Central memory CD8-positive, alpha-beta T cell (primary cell): ENCODE measurements at regions not wholly inside any gene's neighbourhood (a gene's known extent, or its start where the extent isn't known, plus 50 kb on each side); places are given as distances from the start of the nearest gene placed in this dataset.

Experiments used
- ATAC-seq: fragments of 150-1000 bp; cut with Tn5 transposase; replicated peaks from 2 replicates; pipeline ENCODE4 v1.10.0; 2022; ENCODE audit warnings: mild to moderate bottlenecking, moderate FRiP score, moderate number of reproducible peaks; ENCODE audit not compliant: poor library complexity, severe bottlenecking; ENCODE audit errors: extremely low read depth
- DNase-seq, 2 donors: peaks; one replicate each; pipeline ENCODE4 v3.0.0; 2021; ENCODE audit warnings: low spot score in 2 of 2
- H3K27ac Mint-ChIP-seq: one replicate; pipeline ENCODE4 v1.8.0; 2022; ENCODE audit warnings: low read depth, mild to moderate bottlenecking, moderate library complexity, mixed read lengths
- H3K27me3 Mint-ChIP-seq: one replicate; pipeline ENCODE4 v1.8.0; 2022; ENCODE audit warnings: mixed read lengths
- H3K36me3 Mint-ChIP-seq: one replicate; pipeline ENCODE4 v1.8.0; 2022; ENCODE audit warnings: mild to moderate bottlenecking, moderate library complexity, mixed read lengths; ENCODE audit not compliant: insufficient read depth
- H3K4me1 Mint-ChIP-seq: one replicate; pipeline ENCODE4 v1.8.0; 2022; ENCODE audit warnings: mixed read lengths
- H3K4me3 Mint-ChIP-seq: one replicate; pipeline ENCODE4 v1.8.0; 2022; ENCODE audit warnings: mild to moderate bottlenecking, moderate library complexity, mixed read lengths
- H3K9me3 Mint-ChIP-seq: one replicate; pipeline ENCODE4 v1.8.0; 2022; ENCODE audit warnings: mixed read lengths

GRCh38 chr3:94912656-94913055 is 849.8 kb downstream of the NSUN3 start:
- no peak overlapping the region for H3K27ac Mint-ChIP-seq
- ATAC-seq: no peak

GRCh38 chr3:94927175-94927574 is 864.3 kb downstream of the NSUN3 start:
- H3K4me3 Mint-ChIP-seq: no peak overlapping the region
- no peak for ATAC-seq
- no peaks in the 10 kb centered on the region for H3K4me1 Mint-ChIP-seq
- H3K36me3 Mint-ChIP-seq: no peaks in the 10 kb centered on the region
- H3K27ac Mint-ChIP-seq: no peak overlapping the region
- H3K27me3 Mint-ChIP-seq: no peaks in the 10 kb centered on the region
- DNase-seq: no peak
- peaks cover 8% of the 10 kb centered on the region for H3K9me3 Mint-ChIP-seq

More at GRCh38 chr3:94912656-94913055, 849.8 kb downstream of the NSUN3 start:
- Mint-ChIP-seq H3K4me1 (no peaks in the 10 kb centered on the region), H3K9me3 (peaks cover 4% of the 10 kb centered on the region), H3K27me3 (no peaks in the 10 kb centered on the region), H3K36me3 (no peaks in the 10 kb centered on the region), H3K4me3 (no peak overlapping the region)
- DNase-seq: no peak

DNA sequence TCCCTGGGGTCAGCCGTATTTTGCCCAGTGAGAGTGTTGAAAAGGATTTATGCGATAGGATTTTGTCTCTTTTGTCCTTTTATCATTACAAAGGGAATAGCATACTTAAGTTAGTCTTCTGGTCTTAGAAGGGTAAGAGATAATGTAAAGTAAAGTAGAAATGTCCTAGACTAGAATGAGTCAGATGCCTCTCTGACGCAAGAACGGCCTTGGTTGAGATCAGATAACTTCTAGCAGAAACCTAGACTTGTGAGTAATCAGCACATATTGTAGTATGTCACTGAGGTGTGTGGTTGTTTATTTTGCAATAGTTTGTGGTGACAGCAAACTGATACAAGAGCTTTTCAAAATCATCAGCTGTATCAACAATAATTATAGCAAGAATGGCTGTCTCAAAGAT is 866.1 kb downstream of the NSUN3 start:
- Mint-ChIP-seq H3K27me3 (no peaks in the 10 kb centered on the region), H3K4me1 (no peaks in the 10 kb centered on the region), H3K27ac (no peak overlapping the region), H3K36me3 (no peaks in the 10 kb centered on the region), H3K9me3 (peaks cover 8% of the 10 kb centered on the region), H3K4me3 (no peak overlapping the region)
- DNase-seq: no peak
- ATAC-seq: no peak

DNA sequence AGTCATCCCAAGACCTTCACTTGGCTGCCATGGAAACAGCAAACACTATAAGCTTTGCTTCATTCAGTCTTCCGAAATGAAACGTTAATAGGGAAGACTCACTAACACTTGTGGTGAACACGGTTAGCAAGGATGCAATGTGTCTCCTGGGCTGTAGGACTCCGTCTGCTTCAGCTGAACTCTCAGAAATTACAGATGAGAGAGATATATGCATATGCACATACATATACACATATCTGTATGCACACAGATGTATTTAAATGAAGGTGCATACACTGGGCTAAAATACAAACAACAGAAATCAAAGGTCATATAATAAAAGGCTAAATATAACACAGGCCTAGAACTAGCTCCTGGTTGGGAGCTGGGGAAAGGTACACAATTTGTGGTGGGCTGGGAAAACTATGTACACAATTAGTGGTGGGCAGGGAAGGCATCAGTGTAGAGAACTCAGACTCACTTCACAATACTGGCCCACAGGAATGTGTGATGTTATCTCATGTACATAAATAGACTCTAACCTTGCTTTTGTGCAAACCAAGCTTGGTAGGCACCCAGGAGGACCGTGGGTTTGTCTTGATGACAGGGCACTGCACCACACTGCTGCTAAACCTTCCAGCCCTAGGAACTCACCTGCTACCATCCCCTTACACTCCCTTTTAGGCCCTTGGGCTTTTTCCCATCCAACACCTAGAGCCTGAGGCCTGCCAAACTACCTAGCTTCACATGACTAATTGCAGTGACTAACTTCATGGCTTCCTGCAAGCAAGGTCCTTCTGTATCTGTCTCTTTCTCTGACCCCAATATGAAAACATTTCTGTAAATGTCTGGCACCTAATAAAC is 873.1 kb downstream of the NSUN3 start:
- H3K9me3 Mint-ChIP-seq: peaks cover 17% of the 10 kb centered on the region
- no peaks in the 10 kb centered on the region for H3K36me3 Mint-ChIP-seq
- no peak overlapping the region for H3K27ac Mint-ChIP-seq
- no peak for DNase-seq
- no peaks in the 10 kb centered on the region for H3K4me1 Mint-ChIP-seq
- H3K4me3 Mint-ChIP-seq: no peak overlapping the region
- no peaks in the 10 kb centered on the region for H3K27me3 Mint-ChIP-seq
- no peak for ATAC-seq

DNA sequence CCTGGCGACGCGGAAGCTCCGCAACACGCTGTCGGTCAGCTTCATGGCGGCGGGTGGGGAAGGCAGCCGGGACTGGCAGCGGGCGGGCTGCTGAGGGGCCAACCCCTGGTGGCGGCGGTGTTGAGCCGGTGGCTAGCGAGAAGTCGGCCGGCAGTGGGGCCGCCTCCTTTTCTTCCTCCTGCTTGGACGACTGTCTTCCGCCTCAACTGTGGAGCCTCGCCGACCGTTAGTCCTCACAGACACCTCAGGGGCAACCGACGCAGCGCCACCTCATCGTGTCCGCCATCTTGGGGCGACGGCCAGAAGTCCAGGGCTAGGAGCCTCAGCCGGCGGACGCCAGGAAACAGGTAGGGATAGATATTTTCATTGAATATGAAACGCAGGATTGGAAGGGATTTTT is 875.1 kb downstream of the NSUN3 start:
- no peak for DNase-seq
- no peak overlapping the region for H3K27ac Mint-ChIP-seq
- peaks cover 20% of the 10 kb centered on the region for H3K9me3 Mint-ChIP-seq
- no peaks in the 10 kb centered on the region for H3K27me3 Mint-ChIP-seq
- no peak for ATAC-seq
- H3K4me3 Mint-ChIP-seq: no peak overlapping the region
- no peaks in the 10 kb centered on the region for H3K4me1 Mint-ChIP-seq
- H3K36me3 Mint-ChIP-seq: no peaks in the 10 kb centered on the region

GRCh38 chr3:94946683-94947082 is 883.8 kb downstream of the NSUN3 start:
- Mint-ChIP-seq H3K36me3 (no peaks in the 10 kb centered on the region), H3K27ac (no peak overlapping the region), H3K27me3 (no peaks in the 10 kb centered on the region), H3K4me1 (no peaks in the 10 kb centered on the region), H3K9me3 (peaks cover 28% of the 10 kb centered on the region), H3K4me3 (no peak overlapping the region)
- ATAC-seq (no peak), DNase-seq (no peak)

DNA sequence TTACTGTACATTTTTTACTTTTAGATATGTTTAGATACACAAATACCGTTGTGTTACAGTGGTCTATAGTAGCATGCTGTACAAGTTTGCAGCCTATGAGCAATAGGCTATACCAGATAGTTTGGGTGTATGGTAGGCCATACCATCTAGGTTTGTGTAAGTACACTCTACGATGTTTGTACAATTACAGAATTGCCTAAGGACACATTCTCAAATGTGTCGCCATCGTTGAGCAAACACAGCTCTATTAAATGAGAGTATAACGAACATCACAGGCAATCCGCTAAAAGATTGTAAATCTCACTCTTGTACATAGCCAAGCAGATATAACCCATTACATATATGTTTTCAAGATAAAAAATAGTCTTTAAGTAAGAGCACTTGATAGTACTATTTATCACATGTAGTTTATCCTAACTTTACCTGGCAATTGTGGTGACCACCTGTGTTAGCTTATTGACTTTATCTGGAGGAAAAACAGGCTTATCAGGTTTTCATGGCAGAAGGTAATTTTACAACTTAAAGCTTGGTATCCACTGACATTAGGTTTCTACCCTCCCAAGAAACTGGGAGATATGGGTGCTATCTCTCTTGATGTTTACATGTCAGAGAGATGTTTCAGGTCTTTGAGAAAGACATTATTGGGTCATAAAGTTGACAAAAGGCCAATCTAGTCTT is 898.7 kb downstream of the NSUN3 start:
- no peaks in the 10 kb centered on the region for H3K36me3 Mint-ChIP-seq
- peaks cover 15% of the 10 kb centered on the region for H3K9me3 Mint-ChIP-seq

DNA sequence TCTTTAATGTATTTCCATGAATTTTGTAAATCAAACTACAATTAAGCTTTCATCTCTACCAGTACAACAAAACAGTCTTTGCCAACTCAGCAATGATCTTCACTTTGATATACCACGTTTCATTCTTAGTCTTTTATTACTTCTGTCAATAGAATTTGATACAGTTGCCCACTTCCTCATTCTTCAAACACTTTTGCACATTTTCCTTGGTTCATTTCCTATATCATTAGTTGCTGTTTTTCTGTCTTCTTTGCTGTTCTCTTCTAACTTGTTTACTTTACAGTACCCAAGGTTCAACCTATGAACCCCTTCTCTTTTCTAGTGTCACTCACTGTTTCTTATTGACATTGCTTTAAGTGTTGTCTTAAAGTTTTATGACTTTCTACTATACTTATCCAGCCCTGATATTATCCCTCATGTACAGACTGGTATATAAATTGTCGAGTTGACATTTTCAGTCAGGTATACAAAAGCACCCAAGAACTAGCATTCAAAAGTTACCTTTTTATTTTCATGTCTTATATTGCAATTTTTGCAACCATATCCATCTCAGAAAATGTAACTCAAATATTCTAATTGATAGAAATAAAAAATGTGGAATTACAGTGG is 903.1 kb downstream of the NSUN3 start:
- no peak overlapping the region for H3K27ac Mint-ChIP-seq

More for the DNA sequence above, 898.7 kb downstream of the NSUN3 start:
- Mint-ChIP-seq H3K4me3 (no peak overlapping the region), H3K4me1 (no peaks in the 10 kb centered on the region), H3K27ac (no peak overlapping the region), H3K27me3 (no peaks in the 10 kb centered on the region)
- DNase-seq (no peak), ATAC-seq (no peak)

GRCh38 chr3:94967196-94967595 is 904.3 kb downstream of the NSUN3 start:
- Mint-ChIP-seq H3K9me3 (peaks cover 16% of the 10 kb centered on the region), H3K27ac (no peak overlapping the region), H3K4me1 (no peaks in the 10 kb centered on the region), H3K27me3 (no peaks in the 10 kb centered on the region), H3K4me3 (no peak overlapping the region), H3K36me3 (no peaks in the 10 kb centered on the region)
- DNase-seq (no peak), ATAC-seq (no peak)

More for the DNA sequence above, 903.1 kb downstream of the NSUN3 start:
- Mint-ChIP-seq H3K9me3 (peaks cover 16% of the 10 kb centered on the region), H3K4me3 (no peak overlapping the region), H3K4me1 (no peaks in the 10 kb centered on the region), H3K36me3 (no peaks in the 10 kb centered on the region), H3K27me3 (no peaks in the 10 kb centered on the region)
- no peak for ATAC-seq
- DNase-seq: no peak

GRCh38 chr3:94968519-94968918 is 905.7 kb downstream of the NSUN3 start:
- Mint-ChIP-seq H3K27me3 (no peaks in the 10 kb centered on the region), H3K4me3 (no peak overlapping the region), H3K27ac (no peak overlapping the region), H3K9me3 (peaks cover 16% of the 10 kb centered on the region), H3K36me3 (no peaks in the 10 kb centered on the region), H3K4me1 (no peaks in the 10 kb centered on the region)
- no peak for ATAC-seq
- no peak for DNase-seq

- Mint-ChIP-seq H3K4me3 (no peak overlapping the region), H3K36me3 (no peaks in the 10 kb centered on the region), H3K27me3 (no peaks in the 10 kb centered on the region), H3K9me3 (peaks cover 27% of the 10 kb centered on the region), H3K4me1 (no peaks in the 10 kb centered on the region), H3K27ac (no peak overlapping the region)
- DNase-seq (no peak), ATAC-seq (no peak)
Measured at GRCh38 chr3:94972066-94972465, 909.2 kb downstream of the NSUN3 start.

DNA sequence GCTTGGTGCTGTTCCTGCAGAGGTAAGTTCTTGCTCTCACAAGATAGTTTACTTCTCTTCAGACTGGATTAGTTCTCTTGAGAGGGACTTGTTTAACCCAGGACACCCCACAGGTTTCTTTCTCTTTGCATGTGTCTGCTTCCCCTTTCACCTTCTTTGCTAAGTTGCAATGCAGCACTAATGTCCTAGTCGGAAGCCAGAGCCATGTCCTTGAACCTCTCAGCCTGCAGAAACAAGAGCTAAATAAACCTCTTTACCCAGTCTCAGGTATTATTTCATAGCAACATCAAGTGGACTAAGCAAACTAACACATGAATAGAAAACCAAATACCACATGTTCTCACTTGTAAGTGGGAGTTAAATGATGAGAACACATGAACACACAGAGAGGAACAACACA is 915.2 kb downstream of the NSUN3 start:
- no peaks in the 10 kb centered on the region for H3K4me1 Mint-ChIP-seq
- no peaks in the 10 kb centered on the region for H3K27me3 Mint-ChIP-seq
- H3K4me3 Mint-ChIP-seq: no peak overlapping the region
- no peak overlapping the region for H3K27ac Mint-ChIP-seq
- peaks cover 32% of the 10 kb centered on the region for H3K9me3 Mint-ChIP-seq
- H3K36me3 Mint-ChIP-seq: no peaks in the 10 kb centered on the region
- ATAC-seq (no peak), DNase-seq (no peak)

DNA sequence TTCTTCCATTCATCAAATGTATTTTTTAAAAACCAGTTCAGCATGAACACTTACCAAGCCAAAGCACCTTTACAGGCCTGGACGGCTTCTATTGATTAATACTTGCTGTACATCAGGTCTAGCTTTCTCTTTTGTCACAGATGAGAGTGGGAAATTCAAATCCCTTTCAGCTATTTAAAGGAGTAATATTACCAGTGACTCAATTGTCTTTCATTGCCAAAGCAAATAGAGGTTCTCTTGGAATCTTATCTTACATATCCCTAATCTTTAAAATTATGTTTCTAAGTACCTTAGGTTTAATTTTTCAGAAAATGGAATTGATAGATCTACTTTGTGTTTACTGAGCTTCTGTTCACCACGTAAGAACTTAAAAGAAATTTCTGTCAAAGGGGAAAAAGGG is 922.9 kb downstream of the NSUN3 start:
- no peak overlapping the region for H3K4me3 Mint-ChIP-seq
- ATAC-seq (no peak), DNase-seq (no peak)
- H3K9me3 Mint-ChIP-seq: peaks cover 1% of the 10 kb centered on the region
- no peaks in the 10 kb centered on the region for H3K36me3 Mint-ChIP-seq
- H3K27me3 Mint-ChIP-seq: no peaks in the 10 kb centered on the region
- H3K27ac Mint-ChIP-seq: no peak overlapping the region
- H3K4me1 Mint-ChIP-seq: no peaks in the 10 kb centered on the region
